ENCODE measurements at regions not wholly inside any gene's neighbourhood (a gene's known extent, or its start where the extent isn't known, plus 50 kb on each side); places are given as distances from the start of the nearest gene placed in this dataset.

DNA sequence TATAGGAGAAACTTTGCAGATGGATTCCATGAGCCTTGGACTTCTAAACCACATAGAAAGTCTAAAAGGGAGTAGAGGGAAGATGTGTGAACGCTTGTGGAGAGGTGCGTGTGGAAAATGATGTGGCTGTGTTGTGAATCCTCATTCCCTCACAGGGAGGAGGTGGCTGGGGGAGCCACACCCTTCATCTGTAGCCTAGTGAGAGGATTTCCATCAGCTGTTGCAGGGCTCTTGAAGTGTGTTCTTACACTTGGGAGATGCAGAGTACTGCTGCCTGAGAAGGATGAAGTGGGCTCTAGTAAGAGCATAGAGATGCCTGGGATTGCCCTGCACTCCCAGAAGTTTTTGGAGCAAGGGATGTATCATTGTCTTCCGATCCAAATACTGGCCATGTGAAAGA, 279.6 kb downstream of the QKI start:
- no peaks in the 10 kb centered on the region for H3K27me3 ChIP-seq
- H3K4me3 ChIP-seq: no peak overlapping the region
- H3K36me3 ChIP-seq: no peaks in the 10 kb centered on the region
- intact Hi-C loops (cut with DNase I): no loop called here
- H3K4me1 ChIP-seq: no peaks in the 10 kb centered on the region
- H3K27ac ChIP-seq: no peak overlapping the region
- H3K9me3 ChIP-seq: no peaks in the 10 kb centered on the region
- peak in 1 of 2 donors; percentile 34 for DNase-seq (ENCODE audit: extremely low spot score in 2 of 2)
- TF ChIP-seq POLR2A (IDR thresholded peaks at IDR 0.05): no peak
- no peak for TF ChIP-seq POLR2AphosphoS5 (IDR thresholded peaks at IDR 0.05; ENCODE audit: insufficient read depth in 1 of 2, low read depth in 1 of 2)
- TF ChIP-seq, protein P1, sequence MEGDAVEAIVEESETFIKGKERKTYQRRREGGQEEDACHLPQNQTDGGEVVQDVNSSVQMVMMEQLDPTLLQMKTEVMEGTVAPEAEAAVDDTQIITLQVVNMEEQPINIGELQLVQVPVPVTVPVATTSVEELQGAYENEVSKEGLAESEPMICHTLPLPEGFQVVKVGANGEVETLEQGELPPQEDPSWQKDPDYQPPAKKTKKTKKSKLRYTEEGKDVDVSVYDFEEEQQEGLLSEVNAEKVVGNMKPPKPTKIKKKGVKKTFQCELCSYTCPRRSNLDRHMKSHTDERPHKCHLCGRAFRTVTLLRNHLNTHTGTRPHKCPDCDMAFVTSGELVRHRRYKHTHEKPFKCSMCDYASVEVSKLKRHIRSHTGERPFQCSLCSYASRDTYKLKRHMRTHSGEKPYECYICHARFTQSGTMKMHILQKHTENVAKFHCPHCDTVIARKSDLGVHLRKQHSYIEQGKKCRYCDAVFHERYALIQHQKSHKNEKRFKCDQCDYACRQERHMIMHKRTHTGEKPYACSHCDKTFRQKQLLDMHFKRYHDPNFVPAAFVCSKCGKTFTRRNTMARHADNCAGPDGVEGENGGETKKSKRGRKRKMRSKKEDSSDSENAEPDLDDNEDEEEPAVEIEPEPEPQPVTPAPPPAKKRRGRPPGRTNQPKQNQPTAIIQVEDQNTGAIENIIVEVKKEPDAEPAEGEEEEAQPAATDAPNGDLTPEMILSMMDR (IDR thresholded peaks at IDR 0.05): no peak

DNA sequence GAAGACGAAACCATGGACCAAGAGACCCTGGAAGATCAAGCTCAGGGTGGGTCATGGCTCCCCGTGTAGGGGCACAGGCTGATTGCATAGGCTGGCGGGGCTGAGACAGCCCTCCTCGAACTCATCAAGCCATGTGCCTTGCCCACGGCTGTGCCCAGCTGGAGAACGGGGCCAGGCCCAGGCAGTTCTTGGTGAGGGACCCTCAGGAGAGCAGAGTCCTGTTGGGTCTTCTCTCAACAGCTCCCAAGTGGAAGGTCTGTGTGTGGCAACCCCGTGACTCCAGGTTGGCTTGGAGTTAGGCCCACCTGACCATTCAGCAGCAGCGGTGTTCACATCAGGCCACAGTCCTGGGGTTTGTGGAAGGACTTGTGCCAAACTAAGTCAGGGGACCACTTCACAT, 276.5 kb downstream of the QKI start:
- no peaks in the 10 kb centered on the region for H3K36me3 ChIP-seq
- TF ChIP-seq, protein P1 (IDR thresholded peaks at IDR 0.05): no peak
- TF ChIP-seq POLR2A (IDR thresholded peaks at IDR 0.05) (no peak), POLR2AphosphoS5 (IDR thresholded peaks at IDR 0.05; ENCODE audit: insufficient read depth in 1 of 2, low read depth in 1 of 2) (no peak)
- no peak overlapping the region for H3K27ac ChIP-seq
- H3K27me3 ChIP-seq: no peaks in the 10 kb centered on the region
- peak in 1 of 2 donors; percentile 65 for DNase-seq (ENCODE audit: extremely low spot score in 2 of 2)
- H3K4me1 ChIP-seq: no peaks in the 10 kb centered on the region
- H3K4me3 ChIP-seq: no peak overlapping the region
- intact Hi-C loops (cut with DNase I): loop anchor here (2.0 kb wide), 1 partner anchor 504 kb away; no protein-coding TSS in a partner anchor
- H3K9me3 ChIP-seq: no peaks in the 10 kb centered on the region

DNA sequence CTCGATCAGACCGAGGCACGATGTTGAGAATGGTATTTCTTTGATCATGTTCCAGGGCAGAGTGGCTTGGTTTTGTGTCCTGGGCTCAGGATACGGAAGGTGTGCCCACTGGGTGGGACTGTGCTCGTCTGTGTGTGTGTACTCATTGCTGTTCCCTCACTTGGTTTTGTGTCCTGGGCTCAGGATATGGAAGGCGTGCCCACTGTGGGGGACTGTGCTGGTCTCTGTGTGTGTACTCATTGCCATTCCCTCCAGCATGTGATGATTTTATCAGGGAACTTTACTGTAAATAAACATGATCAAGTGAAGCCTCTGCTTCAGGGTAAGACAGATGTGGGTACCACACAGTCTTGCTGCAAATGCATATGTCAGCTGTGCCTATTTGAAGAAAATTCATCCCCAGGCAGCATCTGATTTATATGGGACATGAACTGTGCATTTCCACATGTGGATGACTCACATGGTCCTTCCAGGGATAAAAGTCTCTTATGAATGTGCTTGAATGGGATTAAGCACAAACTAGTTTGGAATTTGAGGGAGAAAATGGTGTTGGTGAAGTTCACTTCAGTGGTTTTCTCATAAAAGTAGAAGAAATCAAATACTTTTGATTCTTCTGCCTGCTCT, 274.3 kb downstream of the QKI start:
- Histone ChIP-seq H3K27ac (no peak overlapping the region), H3K36me3 (no peaks in the 10 kb centered on the region), H3K4me3 (no peak overlapping the region), H3K27me3 (no peaks in the 10 kb centered on the region), H3K9me3 (no peaks in the 10 kb centered on the region), H3K4me1 (no peaks in the 10 kb centered on the region)
- TF ChIP-seq POLR2AphosphoS5 (IDR thresholded peaks at IDR 0.05; ENCODE audit: insufficient read depth in 1 of 2, low read depth in 1 of 2) (no peak), POLR2A (IDR thresholded peaks at IDR 0.05) (no peak)
- TF ChIP-seq, protein P1 (IDR thresholded peaks at IDR 0.05): no peak
- intact Hi-C loops (cut with DNase I): no loop called here
- DNase-seq (ENCODE audit: extremely low spot score in 2 of 2): peak in 1 of 2 donors; percentile 58

DNA sequence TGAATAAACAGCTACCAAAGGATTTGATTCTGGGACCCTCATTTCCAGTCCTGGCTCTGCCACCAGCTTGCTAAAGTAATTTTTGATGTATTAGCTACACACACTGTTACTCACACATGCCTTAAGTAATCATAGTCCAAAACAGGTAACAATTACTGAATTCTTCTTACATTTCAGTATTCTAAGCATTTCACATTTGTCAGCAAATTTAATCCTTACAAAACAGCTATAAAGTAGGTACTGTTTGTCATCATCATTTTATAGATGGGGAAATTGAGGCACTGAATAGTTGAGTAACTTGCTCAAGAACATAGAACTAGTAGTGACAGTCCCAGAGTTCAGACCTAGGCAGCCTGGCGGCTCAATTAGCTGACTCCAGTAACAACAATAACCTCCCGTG, 272.6 kb downstream of the QKI start:
- H3K36me3 ChIP-seq: no peaks in the 10 kb centered on the region
- H3K27ac ChIP-seq: no peak overlapping the region
- no peak for DNase-seq (ENCODE audit: extremely low spot score in 2 of 2)
- intact Hi-C loops (cut with DNase I): no loop called here
- TF ChIP-seq, protein P1 (IDR thresholded peaks at IDR 0.05): no peak
- TF ChIP-seq POLR2AphosphoS5 (IDR thresholded peaks at IDR 0.05; ENCODE audit: insufficient read depth in 1 of 2, low read depth in 1 of 2) (no peak), POLR2A (IDR thresholded peaks at IDR 0.05) (no peak)
- no peaks in the 10 kb centered on the region for H3K9me3 ChIP-seq
- no peaks in the 10 kb centered on the region for H3K27me3 ChIP-seq
- no peaks in the 10 kb centered on the region for H3K4me1 ChIP-seq
- no peak overlapping the region for H3K4me3 ChIP-seq

DNA sequence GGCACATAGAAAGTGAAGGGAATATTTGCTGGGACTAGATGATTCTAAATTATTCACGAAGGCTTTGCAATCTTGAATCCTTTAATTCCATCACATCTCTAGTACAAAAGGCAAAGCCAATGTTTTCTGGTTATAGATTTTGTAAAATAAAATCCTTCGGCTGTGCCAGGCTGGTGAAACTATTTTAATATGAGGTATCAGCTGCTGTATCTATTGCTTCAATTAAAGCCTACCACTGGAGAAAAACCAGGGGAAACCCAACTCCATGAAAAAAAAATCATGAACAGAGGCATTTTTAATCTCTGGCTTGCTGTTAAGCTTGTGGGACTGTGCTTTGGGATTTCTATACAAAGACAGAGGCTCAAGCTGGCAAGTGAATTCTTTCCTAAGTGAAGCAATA, 271.8 kb downstream of the QKI start:
- no peaks in the 10 kb centered on the region for H3K4me1 ChIP-seq
- no peak overlapping the region for H3K27ac ChIP-seq
- no peaks in the 10 kb centered on the region for H3K36me3 ChIP-seq
- TF ChIP-seq, protein P1 (IDR thresholded peaks at IDR 0.05): no peak
- no peak for TF ChIP-seq POLR2AphosphoS5 (IDR thresholded peaks at IDR 0.05; ENCODE audit: insufficient read depth in 1 of 2, low read depth in 1 of 2)
- no peak for TF ChIP-seq POLR2A (IDR thresholded peaks at IDR 0.05)
- no peak for DNase-seq (ENCODE audit: extremely low spot score in 2 of 2)
- intact Hi-C loops (cut with DNase I): no loop called here
- H3K9me3 ChIP-seq: no peaks in the 10 kb centered on the region
- no peak overlapping the region for H3K4me3 ChIP-seq
- no peaks in the 10 kb centered on the region for H3K27me3 ChIP-seq
